Ishikawa (cell line): ENCODE measurements at regions not wholly inside any gene's neighbourhood (a gene's known extent, or its start where the extent isn't known, plus 50 kb on each side); places are given as distances from the start of the nearest gene placed in this dataset.

Source experiments
- CEBPB ChIP-seq: IDR thresholded peaks from 2 replicates; pipeline ENCODE4 v1.6.1; 2012
- CREB1 ChIP-seq: IDR thresholded peaks from 2 replicates; pipeline ENCODE4 v1.6.1; 2012; ENCODE audit warnings: low read depth
- EGR1 ChIP-seq: IDR thresholded peaks from 2 replicates; pipeline ENCODE4 v1.6.1; 2012
- EP300 ChIP-seq: IDR thresholded peaks from 2 replicates; pipeline ENCODE4 v1.6.1; 2012; ENCODE audit warnings: borderline replicate concordance
- FOXM1 ChIP-seq: IDR thresholded peaks from 2 replicates; pipeline ENCODE4 v1.6.1; 2012; ENCODE audit warnings: low read depth, borderline replicate concordance
- MAX ChIP-seq: IDR thresholded peaks from 2 replicates; pipeline ENCODE4 v1.6.1; 2012
- NFIC ChIP-seq: IDR thresholded peaks from 2 replicates; pipeline ENCODE4 v1.6.1; 2012
- RAD21 ChIP-seq: IDR thresholded peaks from 2 replicates; pipeline ENCODE4 v1.6.1; 2012; ENCODE audit warnings: low read depth
- REST ChIP-seq: IDR thresholded peaks from 2 replicates; pipeline ENCODE4 v1.6.1; 2012; ENCODE audit warnings: low read depth, mild to moderate bottlenecking
- TAF1 ChIP-seq: IDR thresholded peaks from 2 replicates; pipeline ENCODE4 v1.6.1; 2012; ENCODE audit warnings: low read depth, mild to moderate bottlenecking
- TCF12 ChIP-seq: IDR thresholded peaks from 2 replicates; pipeline ENCODE4 v1.6.1; 2012; ENCODE audit warnings: low read depth
- TEAD4 ChIP-seq: IDR thresholded peaks from 2 replicates; pipeline ENCODE4 v1.6.1; 2012
- USF1 ChIP-seq: IDR thresholded peaks from 2 replicates; pipeline ENCODE4 v1.6.1; 2012
- YY1 ChIP-seq: IDR thresholded peaks from 2 replicates; pipeline ENCODE4 v1.6.1; 2012; ENCODE audit warnings: low read depth
- ZBTB7A ChIP-seq: IDR thresholded peaks from 2 replicates; pipeline ENCODE4 v1.6.1; 2012; ENCODE audit warnings: low read depth

GRCh38 chr4:57370691-57371090 lies 260.5 kb upstream of the IGFBP7 start:
- TF ChIP-seq TCF12, result no peak
- no peak for TF ChIP-seq EGR1
- no peak for TF ChIP-seq RAD21
- TF ChIP-seq EP300, result no peak
- no peak for TF ChIP-seq REST

GRCh38 chr4:57369446-57369845 lies 259.3 kb upstream of the IGFBP7 start:
- TF ChIP-seq ZBTB7A (no peak), TCF12 (no peak), FOXM1 (no peak), NFIC (no peak), CREB1 (no peak), TAF1 (no peak), USF1 (no peak), TEAD4 (no peak), RAD21 (no peak), EP300 (no peak), REST (no peak), YY1 (no peak), MAX (no peak), EGR1 (no peak), CEBPB (no peak)

GRCh38 chr4:57364255-57364654 lies 254.1 kb upstream of the IGFBP7 start:
- TF ChIP-seq TAF1, result no peak
- no peak for TF ChIP-seq MAX
- TF ChIP-seq CREB1, result no peak
- TF ChIP-seq TCF12, result no peak
- TF ChIP-seq CEBPB, result no peak
- no peak for TF ChIP-seq NFIC
- TF ChIP-seq EP300, result no peak
- no peak for TF ChIP-seq RAD21
- TF ChIP-seq TEAD4, result no peak
- no peak for TF ChIP-seq FOXM1
- TF ChIP-seq EGR1, result no peak
- no peak for TF ChIP-seq USF1
- TF ChIP-seq YY1, result no peak
- no peak for TF ChIP-seq REST

GRCh38 chr4:57363346-57363745 lies 253.2 kb upstream of the IGFBP7 start:
- TF ChIP-seq ZBTB7A (no peak), TAF1 (no peak), CEBPB (no peak), CREB1 (no peak), RAD21 (no peak), REST (no peak), EP300 (no peak), TEAD4 (no peak), NFIC (no peak), FOXM1 (no peak)
